NOMO-1 (cell line): ENCODE measurements at regions not wholly inside any gene's neighbourhood (a gene's known extent, or its start where the extent isn't known, plus 50 kb on each side); places are given as distances from the start of the nearest gene placed in this dataset.
A peak's percentile ranks its signal among the peaks of the same experiment; 100 is the strongest.

Source experiments
- DNase-seq, 2 experiments: peaks; one replicate each; lab custom pipeline; 2025; ENCODE audit not compliant: unreplicated experiment in 2 of 2; lab: John Stamatoyannopoulos, UW

DNA sequence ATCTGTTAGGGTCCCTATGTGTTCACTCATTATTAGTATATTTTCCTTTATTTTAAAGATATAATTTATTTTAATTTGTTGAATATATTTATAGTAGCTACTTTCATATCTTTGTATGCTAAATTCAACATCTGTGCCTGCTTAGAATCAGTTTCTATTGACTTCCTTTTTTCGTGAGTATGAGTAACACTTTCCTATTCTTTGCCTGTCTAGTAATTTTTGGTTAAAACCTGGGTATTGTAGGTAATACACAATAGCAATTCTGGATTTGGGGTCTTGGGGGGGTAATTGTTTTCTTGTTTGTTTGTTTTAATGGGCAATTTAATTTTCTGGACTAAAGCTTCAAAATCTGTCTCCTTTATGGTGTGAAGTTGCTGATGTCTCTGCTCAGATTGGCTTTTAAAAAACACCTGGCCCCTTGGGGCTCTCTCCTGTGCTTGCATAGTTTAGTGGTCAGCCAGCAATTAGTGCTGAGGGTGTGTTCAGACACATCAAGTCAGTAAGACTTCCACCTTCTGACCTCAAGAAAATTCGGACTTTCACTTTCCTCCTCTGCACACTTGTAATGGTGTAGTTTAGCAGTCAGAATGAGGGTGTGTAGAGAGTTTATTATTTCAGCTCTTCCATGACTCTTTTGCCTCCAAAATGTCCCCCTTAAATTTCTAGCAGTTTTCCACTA is 124.4 kb upstream of the MAP1B start:
- DNase-seq: peak in 1 of 2 experiments; percentile 2

DNA sequence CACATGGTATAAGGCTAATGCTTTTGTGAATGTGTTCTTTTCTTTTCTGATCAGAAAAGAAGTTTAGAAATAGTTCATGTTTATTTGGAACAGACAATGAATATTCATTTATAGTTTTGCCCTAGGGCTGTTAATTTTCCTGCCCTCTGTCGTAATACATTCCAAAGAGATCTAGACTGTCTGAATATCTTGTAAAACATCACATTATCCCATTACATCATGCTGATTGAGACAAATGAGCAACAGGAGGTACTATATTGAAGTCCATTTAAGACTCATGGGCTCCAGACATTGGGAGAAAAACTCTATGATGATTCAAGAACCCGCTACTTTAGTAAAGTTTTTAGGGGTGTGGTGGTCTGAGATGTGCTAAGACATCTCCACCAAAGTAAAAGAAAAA is 121.2 kb upstream of the MAP1B start:
- DNase-seq: no peak

DNA sequence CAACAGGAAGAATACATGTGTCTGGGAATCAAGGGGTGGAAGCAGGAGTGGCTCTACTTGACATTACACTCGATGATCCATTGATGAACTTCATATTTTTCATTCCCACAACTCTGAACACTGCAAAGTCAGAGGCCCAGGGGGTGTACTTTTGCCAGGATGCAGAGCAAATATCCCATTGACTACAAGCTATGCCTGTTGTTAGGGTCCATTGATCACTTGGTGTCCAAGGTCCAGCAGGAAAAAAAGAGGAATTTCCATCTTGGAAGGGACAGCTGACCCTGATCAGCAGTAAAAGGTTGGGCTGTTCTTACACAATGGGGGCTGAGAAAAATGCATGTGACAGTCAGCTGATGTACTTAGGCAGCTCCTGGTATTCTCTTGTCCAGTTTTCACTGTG is 118.5 kb upstream of the MAP1B start:
- no peak for DNase-seq

DNA sequence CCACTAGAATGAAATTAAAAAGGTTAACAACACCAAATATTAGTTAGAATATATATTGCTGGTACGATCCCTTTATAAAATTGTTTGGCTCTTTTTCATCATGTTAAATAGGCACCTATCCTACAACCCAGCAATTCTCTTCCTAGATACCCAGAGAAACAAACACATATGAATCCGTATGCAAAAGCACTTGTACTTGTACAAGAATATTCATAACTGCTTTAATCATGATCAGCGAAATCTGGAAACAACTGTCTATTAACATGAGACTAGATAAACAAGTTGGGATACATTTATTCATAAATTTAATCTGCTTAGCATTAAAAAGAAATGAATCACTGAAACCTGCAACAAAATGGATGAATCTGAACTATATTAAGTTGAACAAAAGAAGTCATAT is 113.7 kb upstream of the MAP1B start:
- no peak for DNase-seq

DNA sequence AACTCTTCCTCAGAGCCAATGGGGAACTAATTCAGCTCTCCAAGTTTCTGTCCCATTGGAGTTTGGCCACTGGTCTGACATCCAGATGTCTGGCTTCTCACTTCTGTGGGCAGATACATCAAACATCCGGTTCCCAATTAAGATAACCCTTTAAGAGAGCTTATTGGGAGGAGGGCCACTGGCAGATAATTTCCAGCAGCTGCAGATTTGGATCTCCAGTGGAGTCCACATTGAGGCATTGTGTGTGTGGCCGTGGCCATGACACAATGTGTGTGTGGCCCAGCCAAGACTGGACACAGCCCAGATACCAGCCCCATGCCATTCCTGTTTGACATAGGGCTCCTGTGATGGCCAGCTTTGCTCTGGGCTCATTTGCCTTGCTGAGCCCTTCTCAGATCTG is 110.5 kb upstream of the MAP1B start:
- DNase-seq: no peak

DNA sequence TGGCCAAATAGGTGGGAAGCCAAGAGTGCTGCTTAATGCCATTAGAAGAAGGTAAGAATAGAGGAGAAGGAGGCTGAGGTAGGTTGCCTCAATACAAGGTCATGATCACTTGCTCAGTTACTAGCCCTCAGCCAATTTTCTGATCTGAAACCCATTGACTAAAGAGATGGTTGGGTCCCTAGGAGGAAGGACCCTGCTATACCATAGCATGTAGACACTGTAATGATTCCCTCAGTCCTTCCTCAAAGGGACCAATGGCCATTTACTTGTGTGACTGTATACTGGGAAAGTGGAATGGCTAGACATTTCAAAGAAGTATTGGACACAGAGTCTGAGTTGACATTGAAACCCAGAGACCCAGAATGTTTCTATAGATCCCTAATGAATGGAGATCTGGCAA is 108.5 kb upstream of the MAP1B start:
- no peak for DNase-seq

DNA sequence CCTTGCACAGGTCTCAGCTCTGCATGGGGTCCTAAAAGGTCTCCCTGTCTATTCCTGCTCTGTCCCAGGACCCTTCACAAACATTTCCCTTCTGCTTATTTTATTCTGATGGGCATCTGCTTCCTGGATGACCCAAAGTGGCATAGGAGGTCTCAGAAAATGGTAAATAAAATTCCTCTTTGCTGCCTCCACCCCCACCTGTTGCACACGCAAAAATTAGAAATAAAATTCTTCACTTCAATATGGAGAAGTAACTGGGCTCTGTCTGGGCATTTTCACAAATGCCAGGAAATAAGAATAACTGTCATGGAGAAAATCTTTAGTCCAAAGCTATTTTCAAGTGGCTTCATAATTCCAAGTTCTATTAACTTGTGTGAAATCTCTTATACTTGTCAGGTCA is 106.6 kb upstream of the MAP1B start:
- DNase-seq: no peak

DNA sequence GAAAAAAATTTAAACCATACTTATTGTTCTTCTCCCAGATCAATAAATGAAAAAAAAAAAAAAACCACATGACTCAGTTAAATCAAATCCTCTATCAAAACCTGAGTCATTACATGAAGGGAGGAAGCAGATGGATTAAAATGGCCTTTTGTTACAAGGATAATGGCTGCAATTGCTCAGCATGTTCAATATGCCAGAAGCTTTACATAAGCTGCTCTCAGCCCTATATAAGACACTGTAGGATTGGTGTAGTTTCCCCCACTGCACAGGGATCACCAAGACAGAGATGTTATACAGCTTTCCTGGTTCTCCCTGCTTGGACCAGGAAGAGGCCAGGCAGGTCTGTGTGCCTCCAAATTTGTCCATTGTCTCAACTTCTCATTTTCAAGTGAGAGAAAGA is 101.6 kb upstream of the MAP1B start:
- DNase-seq: no peak

DNA sequence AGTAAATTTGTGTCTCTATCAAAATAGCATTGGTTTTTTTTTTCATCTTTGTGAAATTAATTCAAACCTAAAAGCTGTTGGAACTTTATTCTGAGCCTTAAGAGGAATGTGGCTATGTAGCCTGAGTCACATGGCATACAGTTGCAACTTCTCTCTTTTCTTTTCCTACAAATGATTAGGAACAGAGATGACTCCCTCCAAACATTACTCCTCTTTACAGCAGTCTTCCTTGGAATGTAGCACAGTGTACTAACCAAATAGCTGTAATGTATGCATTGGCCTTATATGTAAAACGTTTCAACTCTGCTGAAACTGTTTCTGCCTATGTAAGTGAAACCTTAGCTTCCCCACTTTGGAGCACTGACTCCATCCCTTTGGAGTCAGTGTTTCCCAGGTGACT is 100.9 kb upstream of the MAP1B start:
- DNase-seq: no peak

DNA sequence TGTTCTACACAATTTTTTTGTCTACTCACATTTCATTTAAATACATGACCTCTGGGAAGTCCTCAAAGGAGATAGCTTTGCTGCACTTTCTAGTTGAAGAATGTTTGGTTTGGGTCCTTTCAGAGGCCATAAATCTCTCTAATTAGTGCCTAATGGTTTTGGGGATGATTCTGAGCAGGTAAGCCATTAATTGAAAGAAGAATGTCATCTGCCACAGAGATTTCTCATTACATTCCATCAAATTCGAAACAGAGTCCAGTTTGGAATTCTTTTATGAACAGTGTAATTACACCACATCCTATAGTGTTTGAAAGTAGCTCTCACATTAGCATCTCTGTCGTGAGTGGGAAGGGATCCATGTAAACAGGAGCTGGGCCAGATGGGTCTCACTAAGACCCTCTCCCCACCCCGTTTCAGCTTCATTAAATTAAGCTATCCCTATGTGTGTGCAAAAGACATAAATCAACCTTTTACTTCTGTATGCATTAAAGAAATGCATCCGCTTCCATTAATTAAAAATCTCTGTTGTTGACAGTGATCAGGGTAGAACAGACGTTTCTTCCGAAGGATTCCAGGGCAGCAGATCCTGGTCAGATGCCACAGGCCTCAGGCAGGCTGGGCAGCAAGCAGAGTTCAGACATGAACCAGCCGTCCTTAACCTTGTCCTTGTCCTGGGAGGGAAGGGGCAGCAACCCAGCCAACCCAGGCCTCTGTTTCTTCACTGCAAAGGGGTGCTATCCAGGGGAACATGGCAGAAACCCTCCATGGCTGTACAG is 99.8 kb upstream of the MAP1B start:
- DNase-seq: no peak

DNA sequence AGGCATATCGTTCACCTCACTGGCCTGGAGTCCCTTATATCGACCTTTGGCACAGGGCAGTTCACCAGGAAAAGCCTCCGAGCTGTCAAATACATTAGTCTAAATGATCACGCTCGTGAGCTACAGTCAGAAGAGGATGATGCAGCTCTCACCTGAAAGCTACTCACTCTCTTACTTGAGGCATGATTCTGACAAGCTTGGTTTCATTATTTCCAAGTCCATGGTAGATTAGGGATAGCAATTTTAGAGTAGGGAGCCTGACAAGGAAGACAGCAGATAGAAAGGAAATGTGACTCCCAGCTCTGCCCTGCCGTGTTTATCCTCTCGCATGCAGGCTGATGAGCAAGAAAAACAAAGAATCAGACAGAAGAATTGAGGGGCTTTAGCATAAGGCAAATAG is 98.0 kb upstream of the MAP1B start:
- DNase-seq: no peak

DNA sequence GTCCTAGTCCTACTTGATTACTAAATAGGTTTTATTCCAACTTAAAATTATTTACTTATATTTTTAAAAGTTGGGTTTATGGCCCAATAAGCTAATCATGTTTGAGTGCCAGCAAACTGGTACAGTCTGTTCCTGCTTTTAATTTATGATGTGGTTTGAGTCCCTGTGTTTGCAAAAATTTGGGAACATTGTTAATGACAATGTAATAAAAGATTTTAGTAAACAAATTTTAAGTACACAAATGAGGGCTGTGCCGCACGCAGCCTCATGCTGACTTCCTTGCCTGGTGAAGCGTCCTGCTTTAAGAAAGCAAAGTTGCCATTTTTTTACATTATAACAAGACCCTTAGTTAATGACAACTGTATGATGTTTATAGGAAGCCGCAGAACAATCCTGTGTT is 96.8 kb upstream of the MAP1B start:
- DNase-seq: no peak

DNA sequence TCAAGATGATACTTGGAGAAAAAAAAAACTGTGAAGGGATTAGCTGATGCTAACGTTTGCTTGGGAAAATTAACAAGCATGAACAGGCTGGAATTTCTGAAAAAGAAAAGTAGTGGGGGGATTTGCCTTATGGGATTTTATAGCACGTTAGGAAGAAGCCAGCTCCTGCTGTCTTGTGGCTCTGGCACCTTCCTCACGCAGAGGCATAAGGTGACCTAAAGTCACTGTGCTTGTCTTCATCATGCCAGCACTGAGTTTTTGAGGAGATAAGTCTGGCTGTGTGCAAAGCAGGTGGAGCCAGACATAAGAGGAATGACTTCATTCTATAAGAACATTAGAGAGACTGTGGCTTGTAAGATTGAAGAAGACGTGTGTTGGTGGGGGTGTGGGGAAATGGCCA is 94.4 kb upstream of the MAP1B start:
- DNase-seq: no peak

DNA sequence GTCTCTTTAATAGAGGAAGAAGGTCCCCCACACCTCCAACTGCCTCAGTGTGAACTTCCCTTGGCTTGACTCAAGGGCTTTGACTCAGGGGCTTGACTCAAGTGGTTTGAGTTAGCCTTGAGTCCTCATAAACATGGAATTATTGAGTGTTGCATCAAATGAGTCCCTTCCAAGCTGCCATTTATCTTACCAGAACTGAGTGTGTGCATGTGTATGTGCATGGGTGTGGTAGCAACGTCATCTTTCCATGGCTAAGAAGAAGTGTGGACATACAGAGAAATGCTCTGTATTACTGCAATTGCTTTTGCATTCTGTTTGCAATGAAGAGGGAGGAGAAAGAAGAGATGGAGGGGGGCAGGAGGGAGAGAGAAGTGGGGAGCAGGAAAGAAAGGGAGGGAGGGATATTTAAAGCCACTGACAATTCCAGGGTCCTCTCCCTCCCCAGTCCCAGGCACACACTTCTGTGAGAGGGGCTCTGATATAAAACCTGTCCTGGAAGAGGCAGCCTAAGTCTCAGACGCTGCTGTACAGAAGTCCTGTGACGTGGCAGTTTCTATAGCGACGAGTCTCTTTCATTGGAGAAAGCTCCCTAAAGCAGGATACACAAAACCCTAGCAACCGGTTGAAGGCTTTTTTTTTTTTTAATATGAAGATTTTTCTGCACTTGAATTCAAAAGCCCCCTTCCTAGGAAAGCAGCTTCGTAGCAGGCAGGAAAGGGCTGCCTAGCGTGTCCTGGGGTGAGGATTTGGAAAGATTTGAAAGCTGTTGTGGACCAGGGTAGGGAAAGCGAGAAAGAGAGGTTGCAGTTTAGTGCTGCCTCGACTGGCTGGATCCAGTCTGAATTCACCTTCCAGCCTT is 93.3 kb upstream of the MAP1B start:
- DNase-seq: no peak

DNA sequence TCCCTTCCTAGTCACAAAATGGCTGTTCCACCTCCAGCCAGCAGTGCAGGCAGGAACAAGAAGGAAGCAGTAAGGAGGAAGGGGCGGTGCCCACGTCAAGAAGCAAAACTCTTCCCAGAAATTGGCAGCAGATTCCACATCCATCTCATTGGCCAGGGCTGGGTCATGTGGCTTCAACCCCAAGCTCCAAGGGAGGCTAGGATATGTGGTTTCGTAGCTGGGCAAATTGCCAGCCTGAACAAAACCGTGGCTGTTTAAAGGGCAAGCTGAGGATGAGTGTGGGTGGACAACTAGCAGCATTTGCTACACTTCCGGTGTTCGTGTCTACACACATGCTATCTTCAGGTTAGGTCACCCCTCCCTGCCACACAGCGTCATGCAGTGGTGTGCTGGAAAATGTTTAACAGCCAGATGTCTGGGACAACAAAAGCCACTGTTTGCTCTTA is 92.1 kb upstream of the MAP1B start:
- DNase-seq: no peak

DNA sequence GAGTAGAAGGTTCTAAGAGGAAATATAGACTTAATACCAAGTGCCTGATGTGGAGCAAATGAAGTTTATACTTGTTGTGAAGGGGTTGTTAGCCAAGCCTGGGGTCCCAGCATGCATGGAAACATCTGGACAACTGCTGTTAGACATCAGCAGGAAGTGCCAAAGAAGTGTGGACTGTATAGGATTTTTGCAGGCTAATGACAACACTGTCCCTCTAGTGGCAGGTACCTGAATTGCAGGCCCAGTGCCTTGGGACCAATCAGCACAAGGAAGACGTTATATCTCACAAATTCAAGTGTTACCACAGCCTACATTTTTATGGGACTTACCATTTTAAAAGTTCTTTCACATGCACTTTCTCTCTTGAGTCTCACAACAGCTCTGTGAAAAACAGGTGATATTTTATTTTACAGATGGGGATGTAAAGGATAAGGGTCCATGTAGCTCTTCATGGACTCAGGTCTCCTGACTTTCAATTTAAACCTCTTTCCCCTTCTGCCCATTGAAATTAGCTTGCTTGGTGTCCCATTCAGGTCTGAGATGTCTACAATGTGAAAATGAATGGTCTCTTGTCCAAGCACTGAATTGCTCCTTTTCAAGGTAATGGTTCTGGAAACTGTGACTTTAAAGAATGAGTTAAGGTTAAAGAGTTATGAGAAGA is 89.0 kb upstream of the MAP1B start:
- peak; percentile 18 to 25 for DNase-seq

DNA sequence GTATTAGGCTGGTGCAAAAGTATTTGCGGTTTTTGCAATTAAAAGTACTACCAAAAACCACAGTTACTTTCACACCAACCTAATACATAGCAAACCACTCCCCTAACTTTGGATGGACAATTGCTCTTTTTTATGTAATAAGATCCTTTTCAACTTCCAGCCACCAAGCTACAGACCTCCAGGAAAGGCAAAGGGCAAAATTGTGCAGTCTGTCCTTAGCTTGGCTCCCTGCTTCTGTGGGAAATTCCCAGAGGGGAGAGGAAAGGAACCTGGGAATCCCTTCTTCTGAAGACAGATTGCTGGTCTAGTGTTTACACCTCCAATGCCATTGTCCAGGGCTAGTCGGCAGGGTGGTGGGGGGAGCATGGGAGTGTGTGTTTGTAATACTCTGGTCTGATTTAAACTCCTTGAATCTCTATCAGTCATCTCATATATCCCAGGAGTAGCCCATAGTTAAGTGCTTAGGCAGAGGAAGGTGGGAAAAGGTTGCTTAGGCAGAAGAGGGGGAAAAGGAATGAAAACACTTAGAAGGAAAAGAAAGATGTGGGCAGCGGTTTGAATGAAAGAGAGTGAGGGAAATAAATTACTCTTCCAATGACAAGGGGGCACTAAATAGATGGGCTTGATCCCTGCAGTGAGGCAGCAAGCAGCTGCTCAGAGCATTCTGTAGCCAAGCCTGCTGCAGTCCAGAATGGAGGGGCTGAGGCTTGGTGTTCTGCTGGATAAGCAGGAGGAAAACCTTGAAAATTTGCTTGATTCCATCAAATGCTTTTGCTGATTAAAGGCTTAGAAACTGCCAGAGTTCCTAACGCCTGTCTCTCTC is 86.9 kb upstream of the MAP1B start:
- no peak for DNase-seq

DNA sequence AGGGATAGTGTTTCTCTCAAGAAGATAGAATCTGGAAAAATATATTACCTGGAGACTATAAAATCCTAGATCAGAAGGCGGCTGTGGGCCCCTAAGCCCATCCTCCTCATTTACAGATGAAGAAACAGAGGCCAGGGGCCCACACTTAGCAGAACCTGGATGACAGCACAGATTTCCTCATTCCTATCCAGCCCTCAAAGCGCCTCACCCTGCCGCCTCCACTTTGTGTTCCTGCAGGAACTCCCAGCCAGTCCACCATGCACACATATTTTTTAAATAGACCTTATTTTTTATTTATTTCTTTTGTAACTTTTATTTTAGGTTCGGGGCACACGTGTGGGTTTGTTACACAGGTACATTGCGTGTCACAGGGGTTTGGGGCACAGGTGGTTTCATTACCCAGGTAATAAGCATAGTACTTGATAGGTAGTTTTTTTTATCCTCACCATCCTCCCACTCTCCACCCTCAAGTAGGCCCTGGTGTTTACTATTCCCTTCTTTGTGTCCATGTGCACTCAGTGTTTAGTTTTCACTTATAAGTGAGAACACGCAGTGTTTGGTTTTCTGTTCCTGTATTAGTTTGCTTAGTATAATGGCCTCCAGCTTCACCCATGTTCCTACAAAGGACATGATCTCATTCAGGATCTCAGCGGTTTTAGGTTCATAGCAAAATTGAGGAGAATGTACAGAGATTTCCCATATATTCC is 85.5 kb upstream of the MAP1B start:
- no peak for DNase-seq

DNA sequence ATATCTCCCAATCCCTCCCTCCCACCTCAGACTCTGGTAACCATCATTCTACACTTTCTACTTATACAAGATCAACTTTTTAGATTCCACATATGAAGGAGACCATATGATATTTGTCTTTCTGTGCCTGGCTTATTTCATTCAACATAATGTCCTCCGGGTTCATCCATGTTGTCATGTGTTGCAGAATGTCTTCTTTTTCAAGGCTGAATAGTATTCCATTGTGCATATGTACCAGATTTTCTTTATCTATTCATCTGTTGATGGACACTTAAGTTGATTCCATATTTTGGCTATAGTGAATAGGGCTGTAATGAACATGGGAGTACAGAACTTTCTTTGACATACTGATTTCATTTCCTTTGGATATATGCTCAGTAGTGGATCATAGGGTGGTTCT is 78.9 kb upstream of the MAP1B start:
- no peak for DNase-seq

DNA sequence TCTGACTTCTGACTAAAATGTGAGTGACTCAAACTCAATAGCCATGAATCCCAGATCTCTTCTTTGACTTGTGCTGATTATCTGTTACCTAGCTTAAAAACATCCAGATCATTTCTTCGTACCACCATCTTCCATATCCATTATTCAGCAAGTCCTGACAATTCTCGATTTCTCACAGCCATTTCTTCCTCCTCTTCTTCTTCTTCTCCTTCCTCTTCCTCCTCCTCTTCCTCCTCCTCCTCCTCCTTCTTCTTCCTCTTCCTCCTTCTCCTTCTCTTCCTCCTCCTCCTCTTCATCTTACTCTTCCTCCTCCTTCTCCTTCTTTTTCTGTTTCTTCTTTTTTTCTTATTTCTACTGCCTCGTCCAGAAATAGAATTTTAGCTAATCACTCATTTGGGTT is 77.0 kb upstream of the MAP1B start:
- DNase-seq: no peak
